Loucy (cell line): ENCODE measurements at regions not wholly inside any gene's neighbourhood (a gene's known extent, or its start where the extent isn't known, plus 50 kb on each side); places are given as distances from the start of the nearest gene placed in this dataset.

ENCODE experiments used
- CTCF ChIP-seq: fragments of 200-600 bp; sonication (generic); conservative IDR thresholded peaks from 2 replicates; pipeline ENCODE4 v1.5.1; 2014; ENCODE audit warnings: mild to moderate bottlenecking, antibody characterized with exemption, low read length
- EZH2phosphoT487 ChIP-seq: fragments of 200-600 bp; IDR thresholded peaks from 2 replicates; pipeline ENCODE4 v1.6.1; 2018; ENCODE audit warnings: antibody characterized with exemption, mild to moderate bottlenecking, moderate library complexity, borderline replicate concordance

- TF ChIP-seq CTCF, result no peak
- TF ChIP-seq EZH2phosphoT487, result no peak
These were observed 180.2 kb upstream of the N4BP1 start for GRCh38 chr16:48790151-48790550.
